Neural cell (in vitro differentiated cells): ENCODE measurements at regions not wholly inside any gene's neighbourhood (a gene's known extent, or its start where the extent isn't known, plus 50 kb on each side); places are given as distances from the start of the nearest gene placed in this dataset.

Experiments used
- H2AFZ ChIP-seq: fragments of 200-600, 300-800 bp; sonication (generic), shearing (Covaris generic); 2 replicates; pipeline ENCODE4 v1.6.0; 2014; ENCODE audit warnings: low read depth, mild to moderate bottlenecking, antibody characterized with exemption, low read length, moderate library complexity
- H3F3A ChIP-seq: fragments of 200-600 bp; shearing (Covaris generic); 2 replicates; pipeline ENCODE4 v1.6.1; 2016; ENCODE audit warnings: mild to moderate bottlenecking, moderate library complexity, mixed read lengths, antibody characterized with exemption, low read length; ENCODE audit not compliant: insufficient read depth, poor library complexity, severe bottlenecking
- H3K27ac ChIP-seq: fragments of 200-600, 300-800 bp; sonication (generic), shearing (Covaris generic); 2 replicates; pipeline ENCODE4 v1.5.1; 2014; ENCODE audit warnings: mild to moderate bottlenecking, low read length, moderate library complexity
- H3K27me3 ChIP-seq: fragments of 300-800, 200-600 bp; sonication (generic), shearing (Covaris generic); 2 replicates; pipeline ENCODE4 v1.6.0; 2014; ENCODE audit warnings: mild to moderate bottlenecking, low read depth, low read length, moderate library complexity; ENCODE audit not compliant: insufficient read depth
- H3K36me3 ChIP-seq: fragments of 300-800, 200-600 bp; sonication (generic), shearing (Covaris generic); 2 replicates; pipeline ENCODE4 v1.5.1; 2014; ENCODE audit warnings: mild to moderate bottlenecking, antibody characterized with exemption, low read length, moderate library complexity; ENCODE audit not compliant: insufficient read depth
- H3K4me2 ChIP-seq: fragments of 300-800, 200-600 bp; sonication (generic), shearing (Covaris generic); 2 replicates; pipeline ENCODE4 v1.6.0; 2014; ENCODE audit warnings: mild to moderate bottlenecking, low read length
- H3K4me3 ChIP-seq: fragments of 300-800, 200-600 bp; sonication (generic), shearing (Covaris generic); 2 replicates; pipeline ENCODE4 v1.5.1; 2014; ENCODE audit warnings: mild to moderate bottlenecking, low read length, moderate library complexity
- H3K79me2 ChIP-seq: fragments of 200-600 bp; shearing (Covaris generic); replicated peaks from 2 replicates; pipeline ENCODE4 v1.6.0; 2014; ENCODE audit warnings: mild to moderate bottlenecking, low read length, moderate library complexity; ENCODE audit not compliant: insufficient read depth
- H3K9ac ChIP-seq: fragments of 300-800, 200-600 bp; sonication (generic), shearing (Covaris generic); 2 replicates; pipeline ENCODE4 v1.6.1; 2016; ENCODE audit warnings: mild to moderate bottlenecking, low read length, mixed read lengths
- H3K9me2 ChIP-seq: fragments of 200-600 bp; shearing (Covaris generic); 2 replicates; pipeline ENCODE4 v1.6.1; 2016; ENCODE audit warnings: mild to moderate bottlenecking, low read length, mixed read lengths; ENCODE audit not compliant: insufficient read depth
- H3K9me3 ChIP-seq: fragments of 200-600, 300-800 bp; sonication (generic), shearing (Covaris generic); 2 replicates; pipeline ENCODE4 v1.6.1; 2016; ENCODE audit warnings: mild to moderate bottlenecking, mixed run types, low read length, moderate library complexity, mixed read lengths
- H4K20me1 ChIP-seq: fragments of 200-600 bp; shearing (Covaris generic); 2 replicates; pipeline ENCODE4 v1.6.1; 2016; ENCODE audit warnings: mild to moderate bottlenecking, mixed run types; ENCODE audit not compliant: insufficient read depth
- EP300 ChIP-seq: fragments of 450-650 bp; conservative IDR thresholded peaks from 2 replicates; pipeline ENCODE4 v1.6.1; 2014; ENCODE audit warnings: antibody characterized with exemption, mild to moderate bottlenecking, moderate library complexity; ENCODE audit not compliant: poor library complexity, severe bottlenecking
- EZH2 ChIP-seq: fragments of 200-600, 300-800 bp; shearing (Covaris generic), sonication (generic); IDR thresholded peaks from 2 replicates; pipeline ENCODE4 v1.6.1; 2014; ENCODE audit warnings: antibody characterized with exemption, low read length, borderline replicate concordance, mild to moderate bottlenecking; ENCODE audit not compliant: insufficient read depth, poor library complexity, severe bottlenecking
- MXI1 ChIP-seq: fragments of 450-650 bp; conservative IDR thresholded peaks from 2 replicates; pipeline ENCODE4 v1.6.1; 2014; ENCODE audit warnings: antibody characterized with exemption, mild to moderate bottlenecking; ENCODE audit not compliant: poor library complexity, severe bottlenecking
- POLR2AphosphoS5 ChIP-seq: IDR thresholded peaks from 2 replicates; pipeline ENCODE4 v1.6.1; 2012
- RAD21 ChIP-seq: fragments of 450-650 bp; conservative IDR thresholded peaks from 2 replicates; pipeline ENCODE4 v1.6.1; 2014; ENCODE audit warnings: antibody characterized with exemption, mild to moderate bottlenecking, moderate library complexity
- SMC3 ChIP-seq: fragments of 450-650 bp; conservative IDR thresholded peaks from 2 replicates; pipeline ENCODE4 v1.6.1; 2014; ENCODE audit warnings: antibody characterized with exemption, mild to moderate bottlenecking, moderate library complexity; ENCODE audit not compliant: poor library complexity
- TAF1 ChIP-seq: IDR thresholded peaks from 2 replicates; pipeline ENCODE4 v1.6.1; 2012; ENCODE audit warnings: low read depth
- TF ChIP-seq, protein P1 (sequence below): IDR thresholded peaks from 2 replicates; pipeline ENCODE4 v1.6.1; 2012; ENCODE audit warnings: borderline replicate concordance
- TF ChIP-seq, protein P2 (sequence below): fragments of 450-650 bp; IDR thresholded peaks from 2 replicates; pipeline ENCODE4 v1.5.1; 2014; ENCODE audit warnings: antibody characterized with exemption, mild to moderate bottlenecking, moderate library complexity; ENCODE audit not compliant: poor library complexity, severe bottlenecking

- H3K9me3 ChIP-seq = no peaks in the 10 kb centered on the region
- no peaks in the 10 kb centered on the region for H3K9me2 ChIP-seq
- no peaks in the 10 kb centered on the region for H3K36me3 ChIP-seq
- H3F3A ChIP-seq = no peaks in the 10 kb centered on the region
- no peaks in the 10 kb centered on the region for H3K79me2 ChIP-seq
- no peak overlapping the region for H3K4me3 ChIP-seq
- TF ChIP-seq, protein P1, sequence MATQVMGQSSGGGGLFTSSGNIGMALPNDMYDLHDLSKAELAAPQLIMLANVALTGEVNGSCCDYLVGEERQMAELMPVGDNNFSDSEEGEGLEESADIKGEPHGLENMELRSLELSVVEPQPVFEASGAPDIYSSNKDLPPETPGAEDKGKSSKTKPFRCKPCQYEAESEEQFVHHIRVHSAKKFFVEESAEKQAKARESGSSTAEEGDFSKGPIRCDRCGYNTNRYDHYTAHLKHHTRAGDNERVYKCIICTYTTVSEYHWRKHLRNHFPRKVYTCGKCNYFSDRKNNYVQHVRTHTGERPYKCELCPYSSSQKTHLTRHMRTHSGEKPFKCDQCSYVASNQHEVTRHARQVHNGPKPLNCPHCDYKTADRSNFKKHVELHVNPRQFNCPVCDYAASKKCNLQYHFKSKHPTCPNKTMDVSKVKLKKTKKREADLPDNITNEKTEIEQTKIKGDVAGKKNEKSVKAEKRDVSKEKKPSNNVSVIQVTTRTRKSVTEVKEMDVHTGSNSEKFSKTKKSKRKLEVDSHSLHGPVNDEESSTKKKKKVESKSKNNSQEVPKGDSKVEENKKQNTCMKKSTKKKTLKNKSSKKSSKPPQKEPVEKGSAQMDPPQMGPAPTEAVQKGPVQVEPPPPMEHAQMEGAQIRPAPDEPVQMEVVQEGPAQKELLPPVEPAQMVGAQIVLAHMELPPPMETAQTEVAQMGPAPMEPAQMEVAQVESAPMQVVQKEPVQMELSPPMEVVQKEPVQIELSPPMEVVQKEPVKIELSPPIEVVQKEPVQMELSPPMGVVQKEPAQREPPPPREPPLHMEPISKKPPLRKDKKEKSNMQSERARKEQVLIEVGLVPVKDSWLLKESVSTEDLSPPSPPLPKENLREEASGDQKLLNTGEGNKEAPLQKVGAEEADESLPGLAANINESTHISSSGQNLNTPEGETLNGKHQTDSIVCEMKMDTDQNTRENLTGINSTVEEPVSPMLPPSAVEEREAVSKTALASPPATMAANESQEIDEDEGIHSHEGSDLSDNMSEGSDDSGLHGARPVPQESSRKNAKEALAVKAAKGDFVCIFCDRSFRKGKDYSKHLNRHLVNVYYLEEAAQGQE = peak; percentile 97
- TF ChIP-seq RAD21 (no peak), SMC3 (no peak), EP300 (peak; percentile 53), POLR2AphosphoS5 (peak; percentile 20), EZH2 (no peak), MXI1 (peak; percentile 34)
- TF ChIP-seq, protein P2, sequence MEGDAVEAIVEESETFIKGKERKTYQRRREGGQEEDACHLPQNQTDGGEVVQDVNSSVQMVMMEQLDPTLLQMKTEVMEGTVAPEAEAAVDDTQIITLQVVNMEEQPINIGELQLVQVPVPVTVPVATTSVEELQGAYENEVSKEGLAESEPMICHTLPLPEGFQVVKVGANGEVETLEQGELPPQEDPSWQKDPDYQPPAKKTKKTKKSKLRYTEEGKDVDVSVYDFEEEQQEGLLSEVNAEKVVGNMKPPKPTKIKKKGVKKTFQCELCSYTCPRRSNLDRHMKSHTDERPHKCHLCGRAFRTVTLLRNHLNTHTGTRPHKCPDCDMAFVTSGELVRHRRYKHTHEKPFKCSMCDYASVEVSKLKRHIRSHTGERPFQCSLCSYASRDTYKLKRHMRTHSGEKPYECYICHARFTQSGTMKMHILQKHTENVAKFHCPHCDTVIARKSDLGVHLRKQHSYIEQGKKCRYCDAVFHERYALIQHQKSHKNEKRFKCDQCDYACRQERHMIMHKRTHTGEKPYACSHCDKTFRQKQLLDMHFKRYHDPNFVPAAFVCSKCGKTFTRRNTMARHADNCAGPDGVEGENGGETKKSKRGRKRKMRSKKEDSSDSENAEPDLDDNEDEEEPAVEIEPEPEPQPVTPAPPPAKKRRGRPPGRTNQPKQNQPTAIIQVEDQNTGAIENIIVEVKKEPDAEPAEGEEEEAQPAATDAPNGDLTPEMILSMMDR = no peak
- no peaks in the 10 kb centered on the region for H4K20me1 ChIP-seq
- H3K9ac ChIP-seq = no peak overlapping the region
- no peak overlapping the region for H2AFZ ChIP-seq
- H3K27ac ChIP-seq = peak overlapping the region; percentile 6
- H3K27me3 ChIP-seq = no peaks in the 10 kb centered on the region
- peak overlapping the region; percentile 33 for H3K4me2 ChIP-seq
Observed at GRCh38 chr5:155780260-155780659, 546.7 kb upstream of the SGCD start.

GRCh38 chr5:155783246-155783645 lies 543.7 kb upstream of the SGCD start:
- Histone ChIP-seq H4K20me1 (no peaks in the 10 kb centered on the region), H3K27ac (no peak overlapping the region), H3K4me3 (no peak overlapping the region), H2AFZ (no peak overlapping the region), H3K4me2 (no peak overlapping the region), H3K27me3 (no peaks in the 10 kb centered on the region), H3K9me3 (no peaks in the 10 kb centered on the region), H3K9me2 (no peaks in the 10 kb centered on the region), H3K36me3 (no peaks in the 10 kb centered on the region), H3K79me2 (no peaks in the 10 kb centered on the region), H3K9ac (no peak overlapping the region), H3F3A (no peaks in the 10 kb centered on the region)
- TF ChIP-seq POLR2AphosphoS5 = no peak
- TF ChIP-seq RAD21 = no peak
- TF ChIP-seq, protein P1 = no peak
- no peak for TF ChIP-seq EZH2
- TF ChIP-seq, protein P2 = no peak
- no peak for TF ChIP-seq MXI1
- no peak for TF ChIP-seq EP300
- TF ChIP-seq TAF1 = no peak
- no peak for TF ChIP-seq SMC3
